ENCODE measurements at regions not wholly inside any gene's neighbourhood (a gene's known extent, or its start where the extent isn't known, plus 50 kb on each side); places are given as distances from the start of the nearest gene placed in this dataset.

- TF ChIP-seq, protein P1, sequence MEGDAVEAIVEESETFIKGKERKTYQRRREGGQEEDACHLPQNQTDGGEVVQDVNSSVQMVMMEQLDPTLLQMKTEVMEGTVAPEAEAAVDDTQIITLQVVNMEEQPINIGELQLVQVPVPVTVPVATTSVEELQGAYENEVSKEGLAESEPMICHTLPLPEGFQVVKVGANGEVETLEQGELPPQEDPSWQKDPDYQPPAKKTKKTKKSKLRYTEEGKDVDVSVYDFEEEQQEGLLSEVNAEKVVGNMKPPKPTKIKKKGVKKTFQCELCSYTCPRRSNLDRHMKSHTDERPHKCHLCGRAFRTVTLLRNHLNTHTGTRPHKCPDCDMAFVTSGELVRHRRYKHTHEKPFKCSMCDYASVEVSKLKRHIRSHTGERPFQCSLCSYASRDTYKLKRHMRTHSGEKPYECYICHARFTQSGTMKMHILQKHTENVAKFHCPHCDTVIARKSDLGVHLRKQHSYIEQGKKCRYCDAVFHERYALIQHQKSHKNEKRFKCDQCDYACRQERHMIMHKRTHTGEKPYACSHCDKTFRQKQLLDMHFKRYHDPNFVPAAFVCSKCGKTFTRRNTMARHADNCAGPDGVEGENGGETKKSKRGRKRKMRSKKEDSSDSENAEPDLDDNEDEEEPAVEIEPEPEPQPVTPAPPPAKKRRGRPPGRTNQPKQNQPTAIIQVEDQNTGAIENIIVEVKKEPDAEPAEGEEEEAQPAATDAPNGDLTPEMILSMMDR (IDR thresholded peaks at IDR 0.05): no peak
- Histone ChIP-seq H3K4me1 (ENCODE audit: control insufficient read depth in 1 of 2, insufficient read depth in 1 of 2, low read depth in 1 of 2, low read length in 1 of 2) (no peaks in the 10 kb centered on the region), H3K27me3 (no peaks in the 10 kb centered on the region), H3K9me3 (no peaks in the 10 kb centered on the region), H3K27ac (no peak overlapping the region), H3K4me3 (ENCODE audit: low read depth in 1 of 2, low read length in 1 of 2) (no peak overlapping the region), H3K36me3 (no peaks in the 10 kb centered on the region)
Measured at GRCh38 chr2:103960129-103960513, 893.8 kb upstream of the POU3F3 start.

DNA sequence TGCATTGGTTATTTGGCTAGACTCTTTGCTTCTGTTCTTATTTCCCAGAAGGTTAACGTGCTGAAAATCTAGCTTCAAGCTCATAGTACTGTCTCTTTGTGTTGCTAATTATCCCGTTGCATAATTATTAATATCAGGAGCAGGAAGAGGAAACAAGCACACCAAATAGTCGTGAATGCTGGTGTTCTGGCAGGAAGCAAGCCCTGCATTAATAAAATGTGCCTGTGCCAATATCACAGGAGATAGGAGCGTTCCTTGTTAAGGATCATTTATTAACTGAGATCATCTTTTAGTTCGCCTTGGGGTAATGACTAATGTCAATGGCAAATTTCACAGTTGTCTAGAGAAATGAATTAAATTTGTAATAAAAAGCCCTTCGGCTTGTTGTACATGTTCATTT is 893.0 kb upstream of the POU3F3 start:
- Histone ChIP-seq H3K4me1 (ENCODE audit: control insufficient read depth in 1 of 2, insufficient read depth in 1 of 2, low read depth in 1 of 2, low read length in 1 of 2) (no peaks in the 10 kb centered on the region), H3K36me3 (no peaks in the 10 kb centered on the region), H3K4me3 (ENCODE audit: low read depth in 1 of 2, low read length in 1 of 2) (no peak overlapping the region), H3K9me3 (no peaks in the 10 kb centered on the region), H3K27me3 (no peaks in the 10 kb centered on the region), H3K27ac (no peak overlapping the region)
- TF ChIP-seq, protein P1 (IDR thresholded peaks at IDR 0.05): no peak

- no peak overlapping the region for H3K4me3 ChIP-seq (ENCODE audit: low read depth in 1 of 2, low read length in 1 of 2)
- TF ChIP-seq, protein P1 (IDR thresholded peaks at IDR 0.05): no peak
- no peaks in the 10 kb centered on the region for H3K4me1 ChIP-seq (ENCODE audit: control insufficient read depth in 1 of 2, insufficient read depth in 1 of 2, low read depth in 1 of 2, low read length in 1 of 2)
- H3K36me3 ChIP-seq: no peaks in the 10 kb centered on the region
- H3K9me3 ChIP-seq: no peaks in the 10 kb centered on the region
- H3K27me3 ChIP-seq: no peaks in the 10 kb centered on the region
- H3K27ac ChIP-seq: no peak overlapping the region
Measured at GRCh38 chr2:103961862-103962261, 892.1 kb upstream of the POU3F3 start.

- H3K9me3 ChIP-seq: no peaks in the 10 kb centered on the region
- no peaks in the 10 kb centered on the region for H3K36me3 ChIP-seq
- no peaks in the 10 kb centered on the region for H3K27me3 ChIP-seq
- H3K4me3 ChIP-seq (ENCODE audit: low read depth in 1 of 2, low read length in 1 of 2): no peak overlapping the region
- TF ChIP-seq, protein P1 (IDR thresholded peaks at IDR 0.05): no peak
- no peaks in the 10 kb centered on the region for H3K4me1 ChIP-seq (ENCODE audit: control insufficient read depth in 1 of 2, insufficient read depth in 1 of 2, low read depth in 1 of 2, low read length in 1 of 2)
- H3K27ac ChIP-seq: no peak overlapping the region
Measured at GRCh38 chr2:103962670-103963069, 891.2 kb upstream of the POU3F3 start.

- Histone ChIP-seq H3K4me3 (ENCODE audit: low read depth in 1 of 2, low read length in 1 of 2) (no peak overlapping the region), H3K9me3 (no peaks in the 10 kb centered on the region), H3K27ac (no peak overlapping the region), H3K36me3 (no peaks in the 10 kb centered on the region), H3K4me1 (ENCODE audit: control insufficient read depth in 1 of 2, insufficient read depth in 1 of 2, low read depth in 1 of 2, low read length in 1 of 2) (no peaks in the 10 kb centered on the region), H3K27me3 (no peaks in the 10 kb centered on the region)
- TF ChIP-seq, protein P1 (IDR thresholded peaks at IDR 0.05): no peak
Measured at GRCh38 chr2:103963146-103963725, 890.7 kb upstream of the POU3F3 start.

GRCh38 chr2:103977241-103977640 is 876.7 kb upstream of the POU3F3 start:
- Histone ChIP-seq H3K4me1 (ENCODE audit: control insufficient read depth in 1 of 2, insufficient read depth in 1 of 2, low read depth in 1 of 2, low read length in 1 of 2) (no peaks in the 10 kb centered on the region), H3K9me3 (no peaks in the 10 kb centered on the region), H3K4me3 (ENCODE audit: low read depth in 1 of 2, low read length in 1 of 2) (no peak overlapping the region), H3K27ac (no peak overlapping the region), H3K27me3 (no peaks in the 10 kb centered on the region), H3K36me3 (no peaks in the 10 kb centered on the region)
- TF ChIP-seq, protein P1 (IDR thresholded peaks at IDR 0.05): no peak

Measured in neutrophil (primary cell).